ENCODE measurements at regions not wholly inside any gene's neighbourhood (a gene's known extent, or its start where the extent isn't known, plus 50 kb on each side); places are given as distances from the start of the nearest gene placed in this dataset.

DNA sequence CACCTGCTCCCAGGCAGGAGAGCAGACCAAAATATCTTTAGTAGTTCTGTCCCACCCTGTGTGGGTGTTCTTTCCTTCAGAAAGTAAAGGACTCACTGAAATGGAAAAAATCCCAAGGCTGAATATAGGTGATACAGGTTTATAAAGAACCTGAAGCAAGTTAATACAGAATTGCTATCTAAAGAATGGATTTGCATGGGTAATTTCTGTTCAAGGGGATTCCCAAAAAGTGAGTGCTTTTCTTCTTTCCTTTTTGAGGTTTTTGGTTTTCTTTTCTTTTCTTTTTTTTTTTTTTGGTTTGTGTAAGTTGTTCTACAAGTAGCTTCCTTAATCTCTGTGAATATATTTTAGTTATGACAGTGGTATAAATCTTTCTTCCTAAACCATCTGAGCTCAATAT, 560.7 kb upstream of the BOD1L1 start:
- Histone ChIP-seq H3K4me1 (no peaks in the 10 kb centered on the region), H3K27me3 (ENCODE audit: low read depth) (no peaks in the 10 kb centered on the region), H3K9me3 (no peaks in the 10 kb centered on the region), H3K36me3 (no peaks in the 10 kb centered on the region), H3K4me3 (no peak overlapping the region), H3K27ac (no peak overlapping the region)
- ATAC-seq (no peak), DNase-seq (no peak)
- intact Hi-C loops (cut with DNase I), result no loop called here
- TF ChIP-seq CTCF (IDR thresholded peaks at IDR 0.05), result no peak

DNA sequence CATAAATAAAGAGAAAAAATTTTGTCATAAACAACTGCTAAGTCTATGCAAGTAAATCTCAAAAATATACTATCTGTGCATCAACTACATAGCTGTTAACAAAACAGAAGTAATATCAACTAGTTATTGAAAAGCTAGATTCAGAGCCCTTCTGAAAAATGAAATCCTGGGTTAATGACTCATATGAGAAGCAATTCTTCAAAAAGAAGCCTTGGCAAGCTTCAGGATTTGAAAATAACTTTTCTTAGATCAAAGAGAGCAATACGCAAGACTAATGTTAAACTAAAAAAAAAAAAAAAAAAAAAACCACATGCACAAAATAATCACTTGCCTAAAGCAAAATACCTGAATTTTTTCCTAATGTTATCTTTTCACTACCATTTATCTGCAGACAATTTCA, 566.1 kb upstream of the BOD1L1 start:
- intact Hi-C loops (cut with DNase I), result no loop called here
- DNase-seq (no peak), ATAC-seq (no peak)
- Histone ChIP-seq H3K36me3 (no peaks in the 10 kb centered on the region), H3K27ac (no peak overlapping the region), H3K4me3 (no peak overlapping the region), H3K9me3 (no peaks in the 10 kb centered on the region), H3K4me1 (no peaks in the 10 kb centered on the region), H3K27me3 (ENCODE audit: low read depth) (no peaks in the 10 kb centered on the region)
- no peak for TF ChIP-seq CTCF (IDR thresholded peaks at IDR 0.05)

DNA sequence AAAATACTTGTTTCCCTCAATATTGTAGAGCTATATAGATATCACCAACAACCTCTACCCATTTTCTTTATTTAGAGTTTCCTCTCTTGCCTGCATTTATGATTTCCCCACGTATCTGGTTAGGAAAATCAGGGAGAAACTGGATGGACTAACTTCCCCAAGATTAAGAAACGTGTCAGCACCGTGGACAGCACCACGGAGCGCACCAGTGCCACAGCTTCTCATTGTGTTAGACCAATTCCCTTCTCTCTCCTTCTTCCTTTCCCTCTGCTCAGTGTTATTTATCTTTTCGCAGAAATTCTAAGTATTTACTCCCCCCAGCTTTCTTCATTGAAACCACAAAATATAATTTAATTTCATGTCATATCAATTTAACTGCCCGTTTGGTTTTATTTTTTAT, 568.6 kb upstream of the BOD1L1 start:
- intact Hi-C loops (cut with DNase I), result no loop called here
- TF ChIP-seq CTCF (IDR thresholded peaks at IDR 0.05), result no peak
- Histone ChIP-seq H3K4me3 (no peak overlapping the region), H3K4me1 (no peaks in the 10 kb centered on the region), H3K27me3 (ENCODE audit: low read depth) (no peaks in the 10 kb centered on the region), H3K36me3 (no peaks in the 10 kb centered on the region), H3K9me3 (no peaks in the 10 kb centered on the region), H3K27ac (no peak overlapping the region)
- ATAC-seq (no peak), DNase-seq (peak; percentile 54)

- no peak for TF ChIP-seq CTCF (IDR thresholded peaks at IDR 0.05)
- Histone ChIP-seq H3K27me3 (ENCODE audit: low read depth) (no peaks in the 10 kb centered on the region), H3K36me3 (no peaks in the 10 kb centered on the region), H3K27ac (no peak overlapping the region), H3K9me3 (no peaks in the 10 kb centered on the region), H3K4me3 (no peak overlapping the region), H3K4me1 (no peaks in the 10 kb centered on the region)
- intact Hi-C loops (cut with DNase I), result no loop called here
- DNase-seq, result no peak
- no peak for ATAC-seq
Measured at GRCh38 chr4:14215116-14215770, 587.7 kb upstream of the BOD1L1 start.

DNA sequence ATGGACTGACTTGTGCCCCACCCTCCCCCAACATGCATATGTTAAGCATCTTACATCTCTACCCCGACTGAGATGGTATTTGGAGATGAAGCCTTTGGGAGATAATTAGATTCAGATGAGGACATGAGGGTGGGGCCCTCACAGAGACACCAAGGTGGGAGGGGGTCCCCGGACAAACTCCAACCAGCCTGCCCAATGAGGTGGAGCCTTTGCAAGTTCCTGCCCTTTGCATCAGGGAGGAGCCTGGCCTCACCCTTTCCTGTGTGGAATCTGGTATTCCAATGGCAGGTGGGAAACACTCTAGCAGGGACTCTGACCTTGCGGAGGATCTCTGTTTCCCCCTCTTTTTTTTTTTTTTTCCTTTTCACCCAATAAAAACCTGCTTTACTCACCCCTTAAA, 589.9 kb upstream of the BOD1L1 start:
- no peaks in the 10 kb centered on the region for H3K36me3 ChIP-seq
- H3K27ac ChIP-seq, result no peak overlapping the region
- intact Hi-C loops (cut with DNase I), result no loop called here
- no peak for DNase-seq
- H3K4me1 ChIP-seq, result no peaks in the 10 kb centered on the region
- no peaks in the 10 kb centered on the region for H3K9me3 ChIP-seq
- ATAC-seq, result no peak
- TF ChIP-seq CTCF (IDR thresholded peaks at IDR 0.05), result no peak
- H3K27me3 ChIP-seq (ENCODE audit: low read depth), result no peaks in the 10 kb centered on the region
- H3K4me3 ChIP-seq, result no peak overlapping the region

GRCh38 chr4:14218641-14219040, 591.1 kb upstream of the BOD1L1 start:
- ATAC-seq (no peak), DNase-seq (no peak)
- H3K27ac ChIP-seq, result no peak overlapping the region

More at GRCh38 chr4:14218641-14219040, 591.1 kb upstream of the BOD1L1 start:
- Histone ChIP-seq H3K4me1 (no peaks in the 10 kb centered on the region), H3K36me3 (no peaks in the 10 kb centered on the region), H3K27me3 (ENCODE audit: low read depth) (no peaks in the 10 kb centered on the region), H3K9me3 (no peaks in the 10 kb centered on the region), H3K4me3 (no peak overlapping the region)
- intact Hi-C loops (cut with DNase I), result no loop called here
- no peak for TF ChIP-seq CTCF (IDR thresholded peaks at IDR 0.05)

Measured in lower lobe of right lung (tissue), 2 donors.